NB4 (cell line): ENCODE measurements at regions not wholly inside any gene's neighbourhood (a gene's known extent, or its start where the extent isn't known, plus 50 kb on each side); places are given as distances from the start of the nearest gene placed in this dataset.

Experiments
- MYC ChIP-seq: IDR thresholded peaks from 2 replicates; pipeline ENCODE4 v1.6.1; 2011; ENCODE audit warnings: low read depth, low read length
- POLR2A ChIP-seq: IDR thresholded peaks from 2 replicates; pipeline ENCODE4 v1.6.1; 2011; ENCODE audit warnings: mild to moderate bottlenecking; ENCODE audit not compliant: insufficient read length; ENCODE audit errors: extremely low read depth
- TF ChIP-seq, protein P1 (sequence below): IDR thresholded peaks from one replicate; pipeline ENCODE4 v1.5.1; 2012; ENCODE audit warnings: low read depth, low read length
- TF ChIP-seq, protein P2 (sequence below): IDR thresholded peaks from 2 replicates; pipeline ENCODE4 v1.6.1; 2011; ENCODE audit warnings: low read depth, low read length

DNA sequence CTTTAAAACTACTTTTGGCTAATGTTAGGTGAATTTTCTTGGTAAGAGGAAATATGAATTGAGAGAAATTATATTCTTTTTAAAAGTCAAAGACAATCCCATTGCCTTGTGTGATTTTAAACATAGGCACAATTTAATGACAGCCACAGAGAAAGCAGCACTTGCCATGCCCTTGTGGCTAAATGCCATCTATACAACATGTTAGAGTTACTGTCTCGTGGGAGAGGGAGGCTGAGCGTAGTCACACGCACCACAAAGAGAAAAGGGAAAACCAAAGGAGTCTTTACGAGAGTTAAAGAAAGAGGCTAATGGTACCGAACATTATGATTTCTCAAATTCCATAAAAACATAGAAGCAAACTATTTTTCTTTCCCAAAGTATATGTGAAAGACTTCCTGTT is 537.9 kb downstream of the PTPRC start:
- TF ChIP-seq POLR2A (no peak), MYC (no peak)
- TF ChIP-seq, protein P1, sequence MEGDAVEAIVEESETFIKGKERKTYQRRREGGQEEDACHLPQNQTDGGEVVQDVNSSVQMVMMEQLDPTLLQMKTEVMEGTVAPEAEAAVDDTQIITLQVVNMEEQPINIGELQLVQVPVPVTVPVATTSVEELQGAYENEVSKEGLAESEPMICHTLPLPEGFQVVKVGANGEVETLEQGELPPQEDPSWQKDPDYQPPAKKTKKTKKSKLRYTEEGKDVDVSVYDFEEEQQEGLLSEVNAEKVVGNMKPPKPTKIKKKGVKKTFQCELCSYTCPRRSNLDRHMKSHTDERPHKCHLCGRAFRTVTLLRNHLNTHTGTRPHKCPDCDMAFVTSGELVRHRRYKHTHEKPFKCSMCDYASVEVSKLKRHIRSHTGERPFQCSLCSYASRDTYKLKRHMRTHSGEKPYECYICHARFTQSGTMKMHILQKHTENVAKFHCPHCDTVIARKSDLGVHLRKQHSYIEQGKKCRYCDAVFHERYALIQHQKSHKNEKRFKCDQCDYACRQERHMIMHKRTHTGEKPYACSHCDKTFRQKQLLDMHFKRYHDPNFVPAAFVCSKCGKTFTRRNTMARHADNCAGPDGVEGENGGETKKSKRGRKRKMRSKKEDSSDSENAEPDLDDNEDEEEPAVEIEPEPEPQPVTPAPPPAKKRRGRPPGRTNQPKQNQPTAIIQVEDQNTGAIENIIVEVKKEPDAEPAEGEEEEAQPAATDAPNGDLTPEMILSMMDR: no peak
- TF ChIP-seq, protein P2, sequence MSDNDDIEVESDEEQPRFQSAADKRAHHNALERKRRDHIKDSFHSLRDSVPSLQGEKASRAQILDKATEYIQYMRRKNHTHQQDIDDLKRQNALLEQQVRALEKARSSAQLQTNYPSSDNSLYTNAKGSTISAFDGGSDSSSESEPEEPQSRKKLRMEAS: no peak
